IMR-90 (cell line): ENCODE measurements at regions not wholly inside any gene's neighbourhood (a gene's known extent, or its start where the extent isn't known, plus 50 kb on each side); places are given as distances from the start of the nearest gene placed in this dataset.

ENCODE experiments used
- BHLHE40 ChIP-seq: fragments of 150-350 bp; IDR thresholded peaks from 2 replicates; pipeline ENCODE4 v1.6.1; 2016; ENCODE audit warnings: mild to moderate bottlenecking, low read depth, low read length
- CEBPB ChIP-seq: IDR thresholded peaks from 2 replicates; pipeline ENCODE4 v1.6.1; 2012; ENCODE audit warnings: low read depth, low read length, improper control_type of control experiment
- CHD1 ChIP-seq: IDR thresholded peaks from 2 replicates; pipeline ENCODE4 v1.6.1; 2012; ENCODE audit warnings: low read depth, low read length, improper control_type of control experiment
- MAFK ChIP-seq: IDR thresholded peaks from 2 replicates; pipeline ENCODE4 v1.6.1; 2012; ENCODE audit warnings: low read depth, low read length, improper control_type of control experiment
- MAZ ChIP-seq: IDR thresholded peaks from 2 replicates; pipeline ENCODE4 v1.6.1; 2012; ENCODE audit warnings: low read depth, mild to moderate bottlenecking, low read length, improper control_type of control experiment, moderate library complexity, borderline replicate concordance
- MXI1 ChIP-seq: IDR thresholded peaks from 2 replicates; pipeline ENCODE4 v1.6.1; 2012; ENCODE audit warnings: low read depth, mild to moderate bottlenecking, low read length, moderate library complexity, borderline replicate concordance
- NFE2L2 ChIP-seq: fragments of 150-350 bp; IDR thresholded peaks from 2 replicates; pipeline ENCODE4 v1.6.1; 2016; ENCODE audit warnings: low read depth, mild to moderate bottlenecking, low read length
- POLR2A ChIP-seq: IDR thresholded peaks from 2 replicates; pipeline ENCODE4 v1.6.1; 2012; ENCODE audit warnings: mild to moderate bottlenecking, low read depth, low read length
- RAD21 ChIP-seq: IDR thresholded peaks from 2 replicates; pipeline ENCODE4 v1.6.1; 2012; ENCODE audit warnings: low read length, improper control_type of control experiment
- RFX5 ChIP-seq: IDR thresholded peaks from 2 replicates; pipeline ENCODE4 v1.8.0; 2012; ENCODE audit warnings: low read depth, mild to moderate bottlenecking, low read length, moderate library complexity
- SMC3 ChIP-seq: fragments of 150-350 bp; IDR thresholded peaks from 2 replicates; pipeline ENCODE4 v1.6.1; 2016; ENCODE audit warnings: low read depth, mild to moderate bottlenecking, antibody characterized with exemption, low read length, moderate library complexity
- TF ChIP-seq, protein P1 (sequence below): conservative IDR thresholded peaks from 2 replicates; pipeline ENCODE4 v1.5.1; 2012; ENCODE audit warnings: mild to moderate bottlenecking, low read depth, low read length, improper control_type of control experiment
- TF ChIP-seq, protein P2 (sequence below): fragments of 150-350 bp; IDR thresholded peaks from 2 replicates; pipeline ENCODE4 v1.6.1; 2017; ENCODE audit warnings: mild to moderate bottlenecking, antibody characterized with exemption, low read length, low read depth

DNA sequence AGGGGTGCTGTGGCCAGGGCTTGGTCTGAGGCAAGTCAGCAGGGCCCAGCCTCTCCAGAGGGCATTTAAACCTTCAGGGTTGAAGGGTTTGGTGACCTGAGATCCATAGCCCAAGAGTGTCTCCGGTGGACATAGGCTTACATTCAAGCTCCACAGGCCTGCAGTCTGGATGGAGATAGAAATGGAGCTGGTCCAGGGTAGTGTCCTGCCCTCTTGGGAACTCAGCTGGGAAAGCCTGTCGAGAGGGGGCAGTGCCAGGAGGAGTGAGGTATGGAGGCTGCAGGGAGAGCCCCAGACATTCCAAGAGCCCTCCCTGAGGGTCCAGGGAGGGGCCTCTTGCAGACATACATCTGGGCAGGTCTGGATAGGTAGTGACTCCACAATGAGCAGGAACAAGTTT, 177.0 kb upstream of the MVB12B start:
- TF ChIP-seq, protein P1, sequence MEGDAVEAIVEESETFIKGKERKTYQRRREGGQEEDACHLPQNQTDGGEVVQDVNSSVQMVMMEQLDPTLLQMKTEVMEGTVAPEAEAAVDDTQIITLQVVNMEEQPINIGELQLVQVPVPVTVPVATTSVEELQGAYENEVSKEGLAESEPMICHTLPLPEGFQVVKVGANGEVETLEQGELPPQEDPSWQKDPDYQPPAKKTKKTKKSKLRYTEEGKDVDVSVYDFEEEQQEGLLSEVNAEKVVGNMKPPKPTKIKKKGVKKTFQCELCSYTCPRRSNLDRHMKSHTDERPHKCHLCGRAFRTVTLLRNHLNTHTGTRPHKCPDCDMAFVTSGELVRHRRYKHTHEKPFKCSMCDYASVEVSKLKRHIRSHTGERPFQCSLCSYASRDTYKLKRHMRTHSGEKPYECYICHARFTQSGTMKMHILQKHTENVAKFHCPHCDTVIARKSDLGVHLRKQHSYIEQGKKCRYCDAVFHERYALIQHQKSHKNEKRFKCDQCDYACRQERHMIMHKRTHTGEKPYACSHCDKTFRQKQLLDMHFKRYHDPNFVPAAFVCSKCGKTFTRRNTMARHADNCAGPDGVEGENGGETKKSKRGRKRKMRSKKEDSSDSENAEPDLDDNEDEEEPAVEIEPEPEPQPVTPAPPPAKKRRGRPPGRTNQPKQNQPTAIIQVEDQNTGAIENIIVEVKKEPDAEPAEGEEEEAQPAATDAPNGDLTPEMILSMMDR, result no peak
- TF ChIP-seq POLR2A (no peak), NFE2L2 (no peak), SMC3 (no peak), CHD1 (no peak), CEBPB (no peak), MXI1 (no peak), RAD21 (no peak), MAZ (no peak), RFX5 (no peak), BHLHE40 (no peak), MAFK (no peak)
- TF ChIP-seq, protein P2, sequence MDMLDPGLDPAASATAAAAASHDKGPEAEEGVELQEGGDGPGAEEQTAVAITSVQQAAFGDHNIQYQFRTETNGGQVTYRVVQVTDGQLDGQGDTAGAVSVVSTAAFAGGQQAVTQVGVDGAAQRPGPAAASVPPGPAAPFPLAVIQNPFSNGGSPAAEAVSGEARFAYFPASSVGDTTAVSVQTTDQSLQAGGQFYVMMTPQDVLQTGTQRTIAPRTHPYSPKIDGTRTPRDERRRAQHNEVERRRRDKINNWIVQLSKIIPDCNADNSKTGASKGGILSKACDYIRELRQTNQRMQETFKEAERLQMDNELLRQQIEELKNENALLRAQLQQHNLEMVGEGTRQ, result no peak
